T-cell (primary cell): ENCODE measurements at regions not wholly inside any gene's neighbourhood (a gene's known extent, or its start where the extent isn't known, plus 50 kb on each side); places are given as distances from the start of the nearest gene placed in this dataset.

Experiments
- ATAC-seq, 4 experiments: fragments of 200-7000 bp in 3 of 4; fragments of 150-1000 bp in 1 of 4; cut with Tn5 transposase; replicated peaks in 1 of 4; 1 replicate in 3 of 4; 2 replicates in 1 of 4; pipeline ENCODE4 v1.10.0; 2021; ENCODE audit warnings: moderate library complexity in 3 of 4, mild to moderate bottlenecking in 2 of 4, moderate number of reproducible peaks in 1 of 4
- CTCF ChIA-PET, 2 donors: fragments of 300-600 bp; sonication (Branson Sonifier 250); formaldehyde crosslinking; loops; one replicate each; lab custom pipeline; 2022; ENCODE audit warnings: antibody characterized with exemption in 2 of 2; lab: Charles Lee
- POLR2A ChIA-PET, 2 donors: fragments of 300-600 bp; sonication (Branson Sonifier 250); formaldehyde crosslinking; loops; one replicate each; lab custom pipeline; 2022; ENCODE audit warnings: antibody characterized with exemption in 2 of 2; lab: Charles Lee
- DNase-seq, 35 experiments: peaks; one replicate each; pipeline versions ENCODE4 v3.0.0 to v3.0.0-alpha.2; 2013 to 2023
- H3K27ac ChIP-seq: one replicate; pipeline ENCODE4 v1.5.1; 2013; ENCODE audit warnings: low read length
- H3K27me3 ChIP-seq, 2 experiments: replicated peaks in 1 of 2; 1 replicate in 1 of 2; 2 replicates in 1 of 2; pipeline versions ENCODE4 v1.6.1 to v1.7.0; 2013; ENCODE audit warnings: low read length in 1 of 2, mixed read lengths in 1 of 2; ENCODE audit not compliant: control insufficient read depth in 2 of 2, insufficient read depth in 2 of 2; ENCODE audit errors: extremely low read depth in 1 of 2
- H3K36me3 ChIP-seq, 2 donors: 1 replicate in 1 of 2; 2 replicates in 1 of 2; pipeline versions ENCODE4 v1.6.1 to v1.7.0; 2013; ENCODE audit warnings: low read length in 1 of 2; ENCODE audit not compliant: control insufficient read depth in 2 of 2, insufficient read depth in 1 of 2; ENCODE audit errors: extremely low read depth in 1 of 2
- H3K4me1 ChIP-seq, 2 experiments: 1 replicate in 1 of 2; 2 replicates in 1 of 2; pipeline versions ENCODE4 v1.6.1 to v1.7.0; 2013; ENCODE audit warnings: low read length in 2 of 2, mixed read lengths in 1 of 2; ENCODE audit not compliant: insufficient read depth in 2 of 2, control insufficient read depth in 1 of 2; ENCODE audit errors: extremely low read depth in 1 of 2
- H3K4me3 ChIP-seq, 2 donors: 1 replicate in 1 of 2; 2 replicates in 1 of 2; pipeline versions ENCODE4 v1.5.1 to v1.7.0; 2013; ENCODE audit warnings: mild to moderate bottlenecking in 2 of 2, low read length in 1 of 2, moderate library complexity in 1 of 2; ENCODE audit not compliant: control insufficient read depth in 1 of 2; ENCODE audit errors: extremely low read depth in 1 of 2
- H3K9me3 ChIP-seq: 2 replicates; pipeline ENCODE4 v1.7.0; 2013
- H3K27ac Mint-ChIP-seq, 2 donors: one replicate each; pipeline ENCODE4 v1.8.0; 2020 to 2021; ENCODE audit warnings: mild to moderate bottlenecking in 2 of 2, mixed read lengths in 2 of 2
- H3K27me3 Mint-ChIP-seq, 2 donors: one replicate each; pipeline ENCODE4 v1.8.0; 2021 to 2022; ENCODE audit warnings: mixed read lengths in 2 of 2
- H3K36me3 Mint-ChIP-seq: one replicate; pipeline ENCODE4 v1.8.0; 2021; ENCODE audit warnings: mixed read lengths
- H3K4me1 Mint-ChIP-seq, 3 donors: one replicate each; pipeline ENCODE4 v1.8.0; 2020 to 2022; ENCODE audit warnings: mixed read lengths in 3 of 3, mild to moderate bottlenecking in 1 of 3
- H3K4me3 Mint-ChIP-seq, 3 donors: one replicate each; pipeline ENCODE4 v1.8.0; 2020 to 2022; ENCODE audit warnings: mild to moderate bottlenecking in 3 of 3, mixed read lengths in 3 of 3, moderate library complexity in 3 of 3
- H3K9me3 Mint-ChIP-seq, 3 donors: one replicate each; pipeline ENCODE4 v1.8.0; 2020 to 2022; ENCODE audit warnings: mixed read lengths in 3 of 3
- WGBS: methylation state at CpG from one replicate; pipeline ENCODE4 v1.1.5; 2013; ENCODE audit warnings: missing lambda C conversion rate; ENCODE audit not compliant: insufficient coverage; 5-methylcytosine and 5-hydroxymethylcytosine counted together

DNA sequence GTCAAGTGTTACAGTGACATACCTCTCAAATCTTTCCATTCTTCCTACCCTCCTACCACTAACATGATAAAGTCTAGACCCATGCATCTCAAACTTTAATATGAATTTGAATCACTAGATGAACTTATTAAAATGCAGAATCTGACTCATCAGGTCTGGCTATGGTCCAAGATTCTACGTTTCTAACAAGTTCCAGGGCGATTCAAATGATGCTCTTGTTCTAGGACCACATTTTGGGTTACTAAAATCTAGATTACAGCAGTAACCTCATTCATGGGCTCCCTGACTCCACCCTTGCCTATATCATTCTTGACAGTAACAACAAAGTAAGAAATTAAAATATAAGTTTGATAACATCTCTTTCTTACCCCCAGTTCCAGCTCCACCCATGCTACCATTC, 124.8 kb upstream of the LSM8 start:
- Mint-ChIP-seq H3K36me3 (no peaks in the 10 kb centered on the region), H3K27me3 (peaks cover under 1 to 7% of the 10 kb centered on the region in 2 donors), H3K4me1 (no peaks in the 10 kb centered on the region), H3K9me3 (peaks cover 0 to 4% (median 0%) of the 10 kb centered on the region in 3 donors), H3K4me3 (no peak overlapping the region), H3K27ac (no peak overlapping the region)
- Histone ChIP-seq H3K36me3 (no peaks in the 10 kb centered on the region), H3K27ac (no peak overlapping the region), H3K9me3 (no peaks in the 10 kb centered on the region), H3K4me1 (no peaks in the 10 kb centered on the region), H3K4me3 (no peak overlapping the region), H3K27me3 (no peaks in the 10 kb centered on the region)
- ChIA-PET POLR2A (no interaction called here), CTCF (no interaction called here)
- WGBS, result 22% methylated on average over 2 of the region's 2 CpGs
- ATAC-seq (no peak), DNase-seq (no peak)

DNA sequence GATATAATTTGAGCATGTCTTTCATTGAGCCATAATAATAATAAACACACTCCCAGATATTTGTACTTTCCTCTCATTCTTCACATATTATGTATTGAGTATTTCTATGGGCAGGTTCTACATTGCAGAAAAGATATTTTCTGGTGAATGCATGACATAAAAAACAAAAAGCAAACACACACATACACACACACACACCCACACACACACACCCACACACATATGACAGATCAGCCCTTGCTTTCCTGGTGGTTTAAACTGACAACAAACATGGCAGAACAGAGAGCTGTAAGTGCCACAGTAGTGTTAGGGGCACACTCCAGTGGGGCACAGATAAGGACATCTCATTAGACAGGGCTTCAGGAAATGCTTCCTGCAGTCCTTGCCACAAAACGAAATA, 123.3 kb upstream of the LSM8 start:
- Histone ChIP-seq H3K27ac (no peak overlapping the region), H3K27me3 (no peaks in the 10 kb centered on the region), H3K4me3 (no peak overlapping the region), H3K36me3 (no peaks in the 10 kb centered on the region), H3K4me1 (no peaks in the 10 kb centered on the region), H3K9me3 (no peaks in the 10 kb centered on the region)
- Mint-ChIP-seq H3K4me3 (no peak overlapping the region), H3K4me1 (no peaks in the 10 kb centered on the region), H3K27ac (no peak overlapping the region), H3K9me3 (peaks cover 0 to 4% (median 0%) of the 10 kb centered on the region in 3 donors), H3K27me3 (peaks cover 4 to 7% of the 10 kb centered on the region in 2 donors), H3K36me3 (no peaks in the 10 kb centered on the region)
- ChIA-PET POLR2A (no interaction called here), CTCF (no interaction called here)
- ATAC-seq (no peak), DNase-seq (no peak)
- 0% methylated on average over 1 of the region's 1 CpG for WGBS

DNA sequence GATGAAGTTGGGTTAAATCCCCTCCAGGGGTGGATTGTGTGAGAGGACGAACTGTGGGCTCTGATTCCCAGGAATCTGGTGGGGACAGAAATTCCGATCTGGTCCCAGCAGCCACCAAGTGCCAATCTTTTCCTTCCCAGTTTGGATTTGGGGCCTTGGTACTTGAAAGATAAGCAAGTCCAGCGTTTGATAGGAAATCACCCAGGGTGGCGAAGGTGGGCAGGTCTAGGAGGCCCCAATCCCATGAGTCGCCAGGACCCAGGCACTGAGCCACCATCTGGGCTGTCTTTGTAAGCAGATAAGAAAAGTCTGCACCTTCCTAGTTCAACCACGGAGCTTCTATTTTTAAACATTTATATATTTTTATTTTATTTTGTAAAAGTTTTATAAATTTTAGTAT, 122.6 kb upstream of the LSM8 start:
- H3K27ac ChIP-seq, result no peak overlapping the region
- no peaks in the 10 kb centered on the region for H3K4me1 Mint-ChIP-seq
- no peaks in the 10 kb centered on the region for H3K36me3 Mint-ChIP-seq
- DNase-seq, result no peak
- ChIA-PET POLR2A (no interaction called here), CTCF (no interaction called here)
- no peak for ATAC-seq
- H3K9me3 Mint-ChIP-seq, result peaks cover 0 to 4% (median 0%) of the 10 kb centered on the region in 3 donors
- peaks cover 4 to 7% of the 10 kb centered on the region in 2 donors for H3K27me3 Mint-ChIP-seq
- H3K36me3 ChIP-seq, result no peaks in the 10 kb centered on the region
- 65% methylated on average over 5 of the region's 6 CpGs for WGBS
- H3K4me3 ChIP-seq, result no peak overlapping the region
- no peak overlapping the region for H3K4me3 Mint-ChIP-seq
- no peak overlapping the region for H3K27ac Mint-ChIP-seq
- H3K27me3 ChIP-seq, result no peaks in the 10 kb centered on the region
- no peaks in the 10 kb centered on the region for H3K9me3 ChIP-seq
- no peaks in the 10 kb centered on the region for H3K4me1 ChIP-seq

DNA sequence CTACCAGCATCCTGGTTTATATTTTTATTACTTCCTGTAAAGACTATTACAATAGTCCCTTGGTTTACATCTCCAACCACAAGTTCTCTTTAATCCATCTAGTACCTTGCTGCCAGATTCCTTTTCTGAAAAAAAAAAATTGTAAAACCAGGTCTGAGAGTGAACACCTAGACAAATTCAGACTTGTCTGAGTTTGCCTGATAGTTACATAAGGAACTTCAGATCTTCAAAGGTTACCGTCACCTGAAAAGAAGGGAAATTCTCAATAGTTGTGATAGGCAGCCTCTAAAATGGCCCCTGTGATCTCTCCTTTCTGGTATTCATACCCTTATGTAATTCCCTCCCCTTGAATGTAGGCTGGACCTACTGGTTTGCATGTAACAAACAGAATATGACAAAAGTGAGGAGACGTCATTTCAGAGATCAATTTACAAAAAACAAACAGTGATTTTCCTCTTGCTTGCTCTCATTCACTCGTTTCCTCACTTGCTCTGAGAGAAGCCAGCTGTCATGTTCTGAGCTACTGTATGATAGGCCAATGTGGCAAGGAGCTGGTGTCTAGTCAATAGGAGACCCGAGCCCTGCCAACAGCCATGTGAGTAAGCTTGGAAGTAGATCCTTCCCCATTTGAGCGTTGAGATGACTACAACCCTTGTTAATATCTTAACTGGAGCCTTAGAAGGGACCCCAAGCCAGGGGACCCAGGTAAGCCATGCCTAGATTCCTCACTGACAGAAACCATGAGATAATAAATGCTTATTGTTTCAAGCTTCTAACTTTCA, 110.9 kb upstream of the LSM8 start:
- H3K27me3 Mint-ChIP-seq, result peaks cover 7 to 14% of the 10 kb centered on the region in 2 donors
- H3K36me3 Mint-ChIP-seq, result no peaks in the 10 kb centered on the region
- no peak overlapping the region for H3K4me3 Mint-ChIP-seq
- Histone ChIP-seq H3K9me3 (no peaks in the 10 kb centered on the region), H3K4me3 (no peak overlapping the region), H3K36me3 (no peaks in the 10 kb centered on the region), H3K27ac (no peak overlapping the region), H3K27me3 (no peaks in the 10 kb centered on the region), H3K4me1 (no peaks in the 10 kb centered on the region)
- H3K4me1 Mint-ChIP-seq, result no peaks in the 10 kb centered on the region
- ChIA-PET POLR2A (no interaction called here), CTCF (no interaction called here)
- no peak for DNase-seq
- H3K9me3 Mint-ChIP-seq, result no peaks in the 10 kb centered on the region
- no peak overlapping the region for H3K27ac Mint-ChIP-seq
- no peak for ATAC-seq
- WGBS, result 100% methylated on average over 1 of the region's 5 CpGs

DNA sequence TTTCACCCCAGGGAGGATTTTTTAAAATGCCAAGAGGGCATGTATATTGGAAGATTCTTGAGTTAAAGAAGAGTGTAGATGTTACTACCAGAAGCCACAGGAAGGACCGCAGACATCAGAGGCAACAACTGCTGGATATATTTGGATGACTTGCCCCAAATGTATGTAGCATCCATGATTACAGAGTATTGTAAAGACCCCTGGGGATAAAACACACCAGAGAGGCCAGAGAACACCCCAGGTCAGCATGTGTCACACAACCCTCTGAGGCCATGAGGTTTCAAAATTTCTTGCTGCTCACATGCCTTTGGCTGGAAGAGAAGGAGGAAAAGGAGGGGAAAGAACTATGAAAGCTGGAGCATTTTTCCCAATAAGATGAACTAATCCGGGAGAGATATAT, 108.0 kb upstream of the LSM8 start:
- no peaks in the 10 kb centered on the region for H3K27me3 ChIP-seq

DNA sequence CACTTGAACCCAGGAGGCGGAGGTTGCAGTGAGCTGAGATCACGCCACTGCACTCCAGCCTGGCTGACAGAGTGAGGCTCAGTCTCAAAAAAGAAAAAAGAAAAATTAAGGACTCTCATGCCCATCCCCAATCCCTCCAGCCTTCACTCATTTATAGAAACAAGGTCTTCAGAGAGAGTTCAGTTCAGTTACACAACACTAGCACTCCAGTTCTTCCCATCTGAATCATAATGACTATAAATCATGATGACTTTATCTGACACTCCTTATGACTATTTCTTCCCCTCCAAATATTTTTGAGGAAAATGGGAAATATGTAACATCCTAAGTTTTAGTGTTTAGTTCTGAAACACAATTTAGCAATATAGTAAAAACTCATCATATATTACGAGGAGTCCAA, 107.4 kb upstream of the LSM8 start:
- DNase-seq, result no peak
- no CpG with 5 or more reads among the region's 3 CpGs for WGBS
- H3K9me3 ChIP-seq, result no peaks in the 10 kb centered on the region
- Mint-ChIP-seq H3K4me3 (no peak overlapping the region), H3K36me3 (no peaks in the 10 kb centered on the region), H3K27ac (no peak overlapping the region), H3K4me1 (no peaks in the 10 kb centered on the region), H3K9me3 (peaks cover 0 to 3% (median 0%) of the 10 kb centered on the region in 3 donors), H3K27me3 (peaks cover 12 to 19% of the 10 kb centered on the region in 2 donors)
- CTCF ChIA-PET, result no interaction called here
- POLR2A ChIA-PET, result no interaction called here
- H3K4me1 ChIP-seq, result no peaks in the 10 kb centered on the region
- H3K36me3 ChIP-seq, result no peaks in the 10 kb centered on the region
- no peak overlapping the region for H3K4me3 ChIP-seq
- no peak for ATAC-seq
- H3K27me3 ChIP-seq, result no peaks in the 10 kb centered on the region
- H3K27ac ChIP-seq, result no peak overlapping the region

More for the DNA sequence above, 108.0 kb upstream of the LSM8 start:
- 100% methylated on average over 1 of the region's 2 CpGs for WGBS
- H3K9me3 Mint-ChIP-seq, result peaks cover 0 to 3% (median 0%) of the 10 kb centered on the region in 3 donors
- CTCF ChIA-PET, result no interaction called here
- POLR2A ChIA-PET, result no interaction called here
- Histone ChIP-seq H3K4me1 (no peaks in the 10 kb centered on the region), H3K36me3 (no peaks in the 10 kb centered on the region), H3K27ac (no peak overlapping the region), H3K4me3 (no peak overlapping the region), H3K9me3 (no peaks in the 10 kb centered on the region)
- H3K4me1 Mint-ChIP-seq, result no peaks in the 10 kb centered on the region
- peaks cover 9 to 16% of the 10 kb centered on the region in 2 donors for H3K27me3 Mint-ChIP-seq
- H3K27ac Mint-ChIP-seq, result no peak overlapping the region
- ATAC-seq (no peak), DNase-seq (no peak)
- no peaks in the 10 kb centered on the region for H3K36me3 Mint-ChIP-seq
- H3K4me3 Mint-ChIP-seq, result no peak overlapping the region
